ENCODE measurements at regions not wholly inside any gene's neighbourhood (a gene's known extent, or its start where the extent isn't known, plus 50 kb on each side); places are given as distances from the start of the nearest gene placed in this dataset.

GRCh38 chr6:1044040-1044836 is 267.7 kb upstream of the FOXQ1 start:
- DNase-seq (ENCODE audit: low spot score in 2 of 2) = no peak
- TF ChIP-seq EP300 (IDR thresholded peaks at IDR 0.05) (no peak), POLR2A (IDR thresholded peaks at IDR 0.05) (no peak)
- no peaks in the 10 kb centered on the region for H3K27me3 ChIP-seq
- WGBS, 2 donors = 71 to 74% methylated on average over 7 of the region's 7 CpGs
- H3K4me1 ChIP-seq = peaks cover 0 to 7% (median 0%) of the 10 kb centered on the region in 4 donors
- no peaks in the 10 kb centered on the region for H3K9me3 ChIP-seq
- H3K4me3 ChIP-seq = no peak overlapping the region
- H3K27ac ChIP-seq = no peak overlapping the region
- H3K36me3 ChIP-seq = no peaks in the 10 kb centered on the region

- 74 to 75% methylated on average over 8 of the region's 8 CpGs for WGBS, 2 donors
- Histone ChIP-seq H3K4me3 (no peak overlapping the region), H3K27me3 (no peaks in the 10 kb centered on the region), H3K27ac (no peak overlapping the region), H3K36me3 (no peaks in the 10 kb centered on the region), H3K4me1 (peaks cover 0 to 7% (median 0%) of the 10 kb centered on the region in 4 donors), H3K9me3 (no peaks in the 10 kb centered on the region)
- TF ChIP-seq, protein P1, sequence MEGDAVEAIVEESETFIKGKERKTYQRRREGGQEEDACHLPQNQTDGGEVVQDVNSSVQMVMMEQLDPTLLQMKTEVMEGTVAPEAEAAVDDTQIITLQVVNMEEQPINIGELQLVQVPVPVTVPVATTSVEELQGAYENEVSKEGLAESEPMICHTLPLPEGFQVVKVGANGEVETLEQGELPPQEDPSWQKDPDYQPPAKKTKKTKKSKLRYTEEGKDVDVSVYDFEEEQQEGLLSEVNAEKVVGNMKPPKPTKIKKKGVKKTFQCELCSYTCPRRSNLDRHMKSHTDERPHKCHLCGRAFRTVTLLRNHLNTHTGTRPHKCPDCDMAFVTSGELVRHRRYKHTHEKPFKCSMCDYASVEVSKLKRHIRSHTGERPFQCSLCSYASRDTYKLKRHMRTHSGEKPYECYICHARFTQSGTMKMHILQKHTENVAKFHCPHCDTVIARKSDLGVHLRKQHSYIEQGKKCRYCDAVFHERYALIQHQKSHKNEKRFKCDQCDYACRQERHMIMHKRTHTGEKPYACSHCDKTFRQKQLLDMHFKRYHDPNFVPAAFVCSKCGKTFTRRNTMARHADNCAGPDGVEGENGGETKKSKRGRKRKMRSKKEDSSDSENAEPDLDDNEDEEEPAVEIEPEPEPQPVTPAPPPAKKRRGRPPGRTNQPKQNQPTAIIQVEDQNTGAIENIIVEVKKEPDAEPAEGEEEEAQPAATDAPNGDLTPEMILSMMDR (IDR thresholded peaks at IDR 0.05) = no peak
- TF ChIP-seq POLR2A (IDR thresholded peaks at IDR 0.05) (no peak), EP300 (IDR thresholded peaks at IDR 0.05) (no peak)
- DNase-seq (ENCODE audit: low spot score in 2 of 2) = no peak
These were observed 268.5 kb upstream of the FOXQ1 start for GRCh38 chr6:1043458-1043836.

DNA sequence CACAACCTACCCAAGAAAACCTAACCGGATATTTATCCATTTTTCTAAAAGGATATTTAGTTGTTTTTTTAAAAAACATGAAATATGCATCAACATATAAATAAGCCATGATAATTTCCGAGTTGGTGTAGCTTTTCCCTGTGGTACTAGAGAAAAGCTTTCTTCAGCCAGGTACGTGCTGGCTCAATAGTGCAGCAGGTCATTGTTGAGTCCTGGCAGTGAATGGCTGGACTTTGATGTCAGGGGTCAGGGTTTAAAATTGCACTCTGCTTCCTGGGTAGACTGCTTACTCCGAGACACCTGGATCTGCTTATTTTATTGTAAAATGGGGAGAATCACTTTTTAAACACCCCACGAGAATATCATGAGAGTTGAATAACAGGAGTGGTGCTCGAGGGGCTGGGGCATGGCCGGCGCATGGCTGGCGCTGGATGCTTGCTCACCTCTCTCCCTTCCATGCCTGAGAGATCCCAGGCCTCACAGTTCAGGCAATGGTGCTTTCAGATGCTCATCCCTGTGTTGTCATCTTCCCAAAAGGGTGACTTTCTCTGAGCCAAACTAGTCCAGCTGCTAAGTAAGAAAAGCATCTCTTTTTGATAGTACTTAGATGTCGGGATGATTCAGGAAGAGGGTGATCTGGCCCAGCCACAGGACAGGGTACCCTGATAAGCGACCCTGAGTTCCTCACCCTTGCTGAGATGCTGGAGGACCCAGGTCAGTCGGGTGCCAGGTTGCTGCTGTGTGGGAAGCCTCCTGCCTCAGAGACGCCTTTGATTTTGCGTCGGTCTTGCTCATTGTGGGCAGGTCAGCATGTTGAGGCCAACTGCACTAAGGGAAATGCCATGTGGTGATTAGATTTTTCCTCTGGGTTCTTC is 269.1 kb upstream of the FOXQ1 start:
- no peaks in the 10 kb centered on the region for H3K9me3 ChIP-seq
- 83 to 86% methylated on average over 15 of the region's 15 CpGs for WGBS, 2 donors

GRCh38 chr6:1040393-1040792 is 271.5 kb upstream of the FOXQ1 start:
- Histone ChIP-seq H3K9me3 (no peaks in the 10 kb centered on the region), H3K27ac (no peak overlapping the region), H3K27me3 (no peaks in the 10 kb centered on the region), H3K36me3 (no peaks in the 10 kb centered on the region), H3K4me3 (no peak overlapping the region), H3K4me1 (no peaks in the 10 kb centered on the region)
- no peak for DNase-seq (ENCODE audit: low spot score in 2 of 2)
- 73 to 78% methylated on average over 12 of the region's 12 CpGs for WGBS, 2 donors
- TF ChIP-seq POLR2A (IDR thresholded peaks at IDR 0.05) (no peak), EP300 (IDR thresholded peaks at IDR 0.05) (no peak)
- TF ChIP-seq, protein P1 (IDR thresholded peaks at IDR 0.05) = no peak

More for the DNA sequence above, 269.1 kb upstream of the FOXQ1 start:
- Histone ChIP-seq H3K4me3 (no peak overlapping the region), H3K27me3 (no peaks in the 10 kb centered on the region), H3K27ac (no peak overlapping the region), H3K4me1 (peaks cover 0 to 5% (median 0%) of the 10 kb centered on the region in 4 donors), H3K36me3 (no peaks in the 10 kb centered on the region)
- TF ChIP-seq EP300 (IDR thresholded peaks at IDR 0.05) = no peak
- TF ChIP-seq, protein P1 (IDR thresholded peaks at IDR 0.05) = no peak
- no peak for TF ChIP-seq POLR2A (IDR thresholded peaks at IDR 0.05)
- DNase-seq (ENCODE audit: low spot score in 2 of 2) = no peak

DNA sequence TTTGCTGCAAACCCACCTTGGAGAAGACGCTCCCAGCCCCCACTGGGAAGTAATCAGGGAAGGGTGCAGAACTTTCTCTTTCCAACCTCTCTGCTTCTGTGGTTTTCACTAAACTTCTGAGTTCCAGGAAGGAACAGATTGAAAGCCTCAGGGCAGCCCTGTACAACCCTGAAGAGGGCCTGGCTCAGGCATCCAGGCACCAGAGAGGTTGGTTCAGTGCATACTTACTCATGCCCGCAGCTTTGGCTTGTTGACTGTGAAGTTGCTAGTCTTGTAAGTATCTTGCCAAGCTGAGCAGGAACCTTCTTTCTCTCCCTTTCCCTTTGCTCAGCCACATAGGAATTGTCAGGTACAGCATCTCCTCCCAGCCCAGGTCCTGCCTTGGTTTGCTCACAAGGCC is 272.2 kb upstream of the FOXQ1 start:
- Histone ChIP-seq H3K4me3 (no peak overlapping the region), H3K4me1 (no peaks in the 10 kb centered on the region), H3K9me3 (no peaks in the 10 kb centered on the region), H3K27ac (no peak overlapping the region), H3K27me3 (no peaks in the 10 kb centered on the region), H3K36me3 (no peaks in the 10 kb centered on the region)
- TF ChIP-seq POLR2A (IDR thresholded peaks at IDR 0.05) (no peak), EP300 (IDR thresholded peaks at IDR 0.05) (no peak)
- TF ChIP-seq, protein P1 (IDR thresholded peaks at IDR 0.05) = no peak
- 89 to 98% methylated on average over 2 of the region's 2 CpGs for whole genome bisulfite sequencing, 2 donors
- DNase-seq (ENCODE audit: low spot score in 2 of 2) = no peak

All from tibial nerve (tissue), 4 donors.